ENCODE measurements at regions not wholly inside any gene's neighbourhood (a gene's known extent, or its start where the extent isn't known, plus 50 kb on each side); places are given as distances from the start of the nearest gene placed in this dataset.

- no peaks in the 10 kb centered on the region for H3K36me3 Mint-ChIP-seq (ENCODE audit: insufficient read depth, unreplicated experiment)
- H3K27ac Mint-ChIP-seq (ENCODE audit: unreplicated experiment) = no peak overlapping the region
- no peaks in the 10 kb centered on the region for H3K9me3 Mint-ChIP-seq (ENCODE audit: low read depth, unreplicated experiment)
- TF ChIP-seq CTCF (IDR thresholded peaks at IDR 0.05; ENCODE audit: unreplicated experiment) = no peak
- no peak for DNase-seq
- BruUV-seq (replicated peaks) = no TSS peak
- H3K27me3 Mint-ChIP-seq (ENCODE audit: unreplicated experiment) = peaks cover 96% of the 10 kb centered on the region
- intact Hi-C loops (cut with micrococcal nuclease; ENCODE audit: unreplicated experiment) = no loop called here
- H3K4me1 Mint-ChIP-seq (ENCODE audit: low read depth, unreplicated experiment) = no peaks in the 10 kb centered on the region
- CTCF ChIA-PET = no interaction called here
- no peak overlapping the region for H3K4me3 Mint-ChIP-seq (ENCODE audit: low read depth, unreplicated experiment)
Observed at GRCh38 chr3:13162549-13163320, 89.5 kb upstream of the IQSEC1 start.

- H3K27me3 Mint-ChIP-seq (ENCODE audit: unreplicated experiment) = peaks cover 96% of the 10 kb centered on the region
- no peak for DNase-seq
- no peak for TF ChIP-seq CTCF (IDR thresholded peaks at IDR 0.05; ENCODE audit: unreplicated experiment)
- no peaks in the 10 kb centered on the region for H3K4me1 Mint-ChIP-seq (ENCODE audit: low read depth, unreplicated experiment)
- CTCF ChIA-PET = no interaction called here
- BruUV-seq (replicated peaks) = no TSS peak
- H3K4me3 Mint-ChIP-seq (ENCODE audit: low read depth, unreplicated experiment) = no peak overlapping the region
- no peaks in the 10 kb centered on the region for H3K36me3 Mint-ChIP-seq (ENCODE audit: insufficient read depth, unreplicated experiment)
- no peaks in the 10 kb centered on the region for H3K9me3 Mint-ChIP-seq (ENCODE audit: low read depth, unreplicated experiment)
- intact Hi-C loops (cut with micrococcal nuclease; ENCODE audit: unreplicated experiment) = no loop called here
- no peak overlapping the region for H3K27ac Mint-ChIP-seq (ENCODE audit: unreplicated experiment)
Observed at GRCh38 chr3:13161771-13162535, 88.7 kb upstream of the IQSEC1 start.

- H3K36me3 Mint-ChIP-seq (ENCODE audit: insufficient read depth, unreplicated experiment) = no peaks in the 10 kb centered on the region
- intact Hi-C loops (cut with micrococcal nuclease; ENCODE audit: unreplicated experiment) = no loop called here
- no peak overlapping the region for H3K4me3 Mint-ChIP-seq (ENCODE audit: low read depth, unreplicated experiment)
- H3K9me3 Mint-ChIP-seq (ENCODE audit: low read depth, unreplicated experiment) = peaks cover 4% of the 10 kb centered on the region
- H3K27me3 Mint-ChIP-seq (ENCODE audit: unreplicated experiment) = peaks cover 96% of the 10 kb centered on the region
- CTCF ChIA-PET = no interaction called here
- no peak overlapping the region for H3K27ac Mint-ChIP-seq (ENCODE audit: unreplicated experiment)
- BruUV-seq (replicated peaks) = no TSS peak
- no peak for DNase-seq
- H3K4me1 Mint-ChIP-seq (ENCODE audit: low read depth, unreplicated experiment) = no peaks in the 10 kb centered on the region
- no peak for TF ChIP-seq CTCF (IDR thresholded peaks at IDR 0.05; ENCODE audit: unreplicated experiment)
Observed at GRCh38 chr3:13161021-13161759, 88.0 kb upstream of the IQSEC1 start.

GRCh38 chr3:13160619-13161018 is 87.4 kb upstream of the IQSEC1 start:
- intact Hi-C loops (cut with micrococcal nuclease; ENCODE audit: unreplicated experiment) = no loop called here
- DNase-seq = no peak
- BruUV-seq (replicated peaks) = no TSS peak
- no peak for TF ChIP-seq CTCF (IDR thresholded peaks at IDR 0.05; ENCODE audit: unreplicated experiment)
- H3K36me3 Mint-ChIP-seq (ENCODE audit: insufficient read depth, unreplicated experiment) = no peaks in the 10 kb centered on the region
- no peak overlapping the region for H3K4me3 Mint-ChIP-seq (ENCODE audit: low read depth, unreplicated experiment)
- peaks cover 5% of the 10 kb centered on the region for H3K9me3 Mint-ChIP-seq (ENCODE audit: low read depth, unreplicated experiment)
- no peak overlapping the region for H3K27ac Mint-ChIP-seq (ENCODE audit: unreplicated experiment)
- CTCF ChIA-PET = no interaction called here
- H3K27me3 Mint-ChIP-seq (ENCODE audit: unreplicated experiment) = peaks cover 96% of the 10 kb centered on the region
- no peaks in the 10 kb centered on the region for H3K4me1 Mint-ChIP-seq (ENCODE audit: low read depth, unreplicated experiment)
